ENCODE measurements at regions not wholly inside any gene's neighbourhood (a gene's known extent, or its start where the extent isn't known, plus 50 kb on each side); places are given as distances from the start of the nearest gene placed in this dataset.

DNA sequence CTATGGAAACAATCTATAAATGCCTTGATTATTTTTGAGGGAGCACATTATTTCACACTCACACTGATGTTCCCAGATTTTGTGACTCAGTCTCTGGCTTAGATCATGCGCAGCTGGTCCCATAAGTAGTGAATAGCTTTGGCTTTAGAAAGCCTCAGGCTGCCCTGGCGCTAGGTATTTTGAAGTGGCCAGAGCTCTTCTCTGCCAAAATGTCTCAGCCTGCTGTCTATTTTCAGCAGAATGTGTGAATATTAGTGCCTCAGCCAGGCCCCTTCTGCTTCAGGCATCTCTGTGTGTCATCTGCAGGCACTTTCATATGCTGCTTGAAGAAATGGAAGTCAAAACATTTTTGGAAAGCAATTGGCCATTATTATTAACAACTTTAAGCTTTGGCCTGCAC, 931.0 kb upstream of the INTU start:
- TF ChIP-seq, protein P1, sequence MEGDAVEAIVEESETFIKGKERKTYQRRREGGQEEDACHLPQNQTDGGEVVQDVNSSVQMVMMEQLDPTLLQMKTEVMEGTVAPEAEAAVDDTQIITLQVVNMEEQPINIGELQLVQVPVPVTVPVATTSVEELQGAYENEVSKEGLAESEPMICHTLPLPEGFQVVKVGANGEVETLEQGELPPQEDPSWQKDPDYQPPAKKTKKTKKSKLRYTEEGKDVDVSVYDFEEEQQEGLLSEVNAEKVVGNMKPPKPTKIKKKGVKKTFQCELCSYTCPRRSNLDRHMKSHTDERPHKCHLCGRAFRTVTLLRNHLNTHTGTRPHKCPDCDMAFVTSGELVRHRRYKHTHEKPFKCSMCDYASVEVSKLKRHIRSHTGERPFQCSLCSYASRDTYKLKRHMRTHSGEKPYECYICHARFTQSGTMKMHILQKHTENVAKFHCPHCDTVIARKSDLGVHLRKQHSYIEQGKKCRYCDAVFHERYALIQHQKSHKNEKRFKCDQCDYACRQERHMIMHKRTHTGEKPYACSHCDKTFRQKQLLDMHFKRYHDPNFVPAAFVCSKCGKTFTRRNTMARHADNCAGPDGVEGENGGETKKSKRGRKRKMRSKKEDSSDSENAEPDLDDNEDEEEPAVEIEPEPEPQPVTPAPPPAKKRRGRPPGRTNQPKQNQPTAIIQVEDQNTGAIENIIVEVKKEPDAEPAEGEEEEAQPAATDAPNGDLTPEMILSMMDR (IDR thresholded peaks at IDR 0.05) = no peak
- H3K4me3 ChIP-seq = no peak overlapping the region
- no peaks in the 10 kb centered on the region for H3K27me3 ChIP-seq
- no peaks in the 10 kb centered on the region for H3K9me3 ChIP-seq
- no peaks in the 10 kb centered on the region for H3K36me3 ChIP-seq
- H3K27ac ChIP-seq = no peak overlapping the region
- intact Hi-C loops (cut with DNase I; ENCODE audit: low total_unique reads) = no loop called here
- no peaks in the 10 kb centered on the region for H3K4me1 ChIP-seq
- DNase-seq = no peak

DNA sequence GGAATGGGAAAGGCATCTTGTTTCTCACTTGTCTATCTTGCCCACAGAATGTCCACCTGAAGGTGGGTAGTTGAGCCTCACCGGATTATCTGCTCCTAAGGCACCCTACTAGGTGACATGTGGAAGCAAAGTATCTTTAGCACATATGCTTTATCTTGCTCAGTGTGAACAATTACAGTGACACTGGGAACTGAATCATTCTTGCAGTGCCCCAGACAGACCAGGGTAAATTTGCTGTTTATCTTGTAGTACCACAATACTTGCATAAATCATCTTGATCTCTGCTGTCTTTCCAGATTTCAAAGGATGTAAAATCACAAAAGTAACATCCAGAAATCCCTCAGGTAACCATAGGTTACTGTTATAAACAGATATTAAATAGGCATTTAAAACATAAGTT, 930.0 kb upstream of the INTU start:
- intact Hi-C loops (cut with DNase I; ENCODE audit: low total_unique reads) = no loop called here
- TF ChIP-seq, protein P1 (IDR thresholded peaks at IDR 0.05) = no peak
- no peak overlapping the region for H3K27ac ChIP-seq
- no peak for DNase-seq
- H3K36me3 ChIP-seq = no peaks in the 10 kb centered on the region
- H3K27me3 ChIP-seq = no peaks in the 10 kb centered on the region
- no peak overlapping the region for H3K4me3 ChIP-seq
- H3K4me1 ChIP-seq = no peaks in the 10 kb centered on the region
- H3K9me3 ChIP-seq = no peaks in the 10 kb centered on the region

DNA sequence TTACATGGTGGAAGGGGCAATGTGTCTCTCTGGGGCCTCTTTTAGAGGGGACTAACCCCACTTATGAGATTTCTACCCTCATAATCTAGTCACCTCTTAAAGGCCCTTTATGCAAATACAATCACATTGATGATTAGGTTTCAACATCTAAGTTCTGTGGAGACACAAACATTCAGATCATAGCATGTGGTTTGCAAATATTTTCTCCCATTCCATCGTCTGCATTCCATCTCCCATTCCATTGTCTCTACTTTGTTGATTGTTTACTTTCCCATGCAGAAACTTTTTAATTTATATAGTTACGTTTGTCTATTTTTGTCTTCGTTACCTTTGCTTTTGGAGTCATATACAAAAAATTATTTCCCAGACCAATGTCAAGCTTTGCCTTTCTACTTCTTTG, 927.5 kb upstream of the INTU start:
- TF ChIP-seq, protein P1 (IDR thresholded peaks at IDR 0.05) = no peak
- no peak for DNase-seq
- H3K36me3 ChIP-seq = no peaks in the 10 kb centered on the region
- H3K27ac ChIP-seq = no peak overlapping the region
- no peak overlapping the region for H3K4me3 ChIP-seq
- no peaks in the 10 kb centered on the region for H3K4me1 ChIP-seq
- intact Hi-C loops (cut with DNase I; ENCODE audit: low total_unique reads) = no loop called here
- no peaks in the 10 kb centered on the region for H3K9me3 ChIP-seq
- H3K27me3 ChIP-seq = no peaks in the 10 kb centered on the region

DNA sequence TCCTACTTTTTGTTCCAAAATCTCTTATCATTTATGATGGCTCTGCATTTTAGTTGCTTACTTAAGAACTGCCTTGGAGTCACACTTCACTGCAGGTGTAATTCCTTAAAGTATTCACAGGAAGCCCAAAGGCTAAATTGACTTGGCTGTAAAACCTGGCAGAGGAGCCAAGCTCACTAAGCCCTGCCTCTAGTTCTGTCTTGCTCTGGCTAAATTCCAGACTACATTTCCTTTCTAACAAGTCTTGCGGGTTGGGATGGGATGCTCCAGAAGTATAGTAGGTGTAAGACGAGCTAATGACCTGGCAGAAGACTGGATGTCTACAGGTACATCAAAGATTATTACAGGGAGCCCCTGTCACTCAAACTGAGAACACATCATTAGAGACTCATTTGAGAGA, 924.0 kb upstream of the INTU start:
- no peak overlapping the region for H3K27ac ChIP-seq
- H3K27me3 ChIP-seq = no peaks in the 10 kb centered on the region
- intact Hi-C loops (cut with DNase I; ENCODE audit: low total_unique reads) = no loop called here
- H3K36me3 ChIP-seq = no peaks in the 10 kb centered on the region
- no peaks in the 10 kb centered on the region for H3K4me1 ChIP-seq
- no peak overlapping the region for H3K4me3 ChIP-seq
- no peaks in the 10 kb centered on the region for H3K9me3 ChIP-seq
- TF ChIP-seq, protein P1 (IDR thresholded peaks at IDR 0.05) = no peak
- no peak for DNase-seq

DNA sequence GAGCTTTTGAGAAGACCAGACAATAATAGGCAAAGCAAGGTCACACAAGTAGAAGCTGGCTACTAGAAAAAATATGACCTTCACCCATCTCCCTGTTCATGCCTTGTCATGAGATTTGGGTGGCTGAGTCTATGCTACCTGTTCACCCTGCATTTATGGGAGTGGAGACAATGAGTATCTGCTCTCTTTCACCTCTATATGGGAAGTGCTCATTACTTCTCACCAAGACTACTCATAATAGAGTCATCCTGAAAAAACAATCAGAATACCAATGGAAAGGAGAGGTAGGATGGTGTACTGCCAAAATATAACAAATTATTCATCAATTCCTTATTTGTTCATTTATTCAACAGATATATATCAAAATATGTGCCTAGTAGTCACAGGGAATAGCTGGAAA, 921.8 kb upstream of the INTU start:
- TF ChIP-seq, protein P1 (IDR thresholded peaks at IDR 0.05) = no peak
- Histone ChIP-seq H3K4me3 (no peak overlapping the region), H3K27ac (no peak overlapping the region)

DNA sequence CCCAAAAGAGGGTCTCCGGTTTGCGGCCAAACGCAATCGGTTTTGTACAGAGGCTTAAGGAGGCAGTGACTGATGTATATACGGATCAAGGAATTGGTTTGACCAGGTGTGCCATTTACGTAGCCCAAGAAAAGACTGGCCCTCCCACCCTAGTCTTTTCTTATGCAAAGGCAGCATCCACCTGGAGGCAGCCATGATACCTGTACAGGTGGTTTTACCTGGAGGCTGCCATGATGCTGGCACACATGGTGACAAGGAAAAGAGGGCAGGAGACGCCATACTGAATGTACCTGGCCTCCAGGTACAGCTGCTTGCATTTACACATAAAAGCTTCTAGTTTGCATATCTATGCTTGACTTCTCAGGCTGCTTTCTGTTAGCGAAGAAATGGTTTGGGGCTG, 917.7 kb upstream of the INTU start:
- intact Hi-C loops (cut with DNase I; ENCODE audit: low total_unique reads) = no loop called here
- TF ChIP-seq, protein P1 (IDR thresholded peaks at IDR 0.05) = no peak
- H3K27ac ChIP-seq = no peak overlapping the region
- H3K4me3 ChIP-seq = no peak overlapping the region
- no peak for DNase-seq
- H3K27me3 ChIP-seq = no peaks in the 10 kb centered on the region
- H3K9me3 ChIP-seq = no peaks in the 10 kb centered on the region
- H3K36me3 ChIP-seq = no peaks in the 10 kb centered on the region
- no peaks in the 10 kb centered on the region for H3K4me1 ChIP-seq

More for the DNA sequence above, 921.8 kb upstream of the INTU start:
- intact Hi-C loops (cut with DNase I; ENCODE audit: low total_unique reads) = no loop called here
- no peaks in the 10 kb centered on the region for H3K9me3 ChIP-seq
- H3K4me1 ChIP-seq = no peaks in the 10 kb centered on the region
- no peaks in the 10 kb centered on the region for H3K36me3 ChIP-seq
- no peaks in the 10 kb centered on the region for H3K27me3 ChIP-seq
- DNase-seq = no peak
